OCI-LY7 (cell line): ENCODE measurements at regions not wholly inside any gene's neighbourhood (a gene's known extent, or its start where the extent isn't known, plus 50 kb on each side); places are given as distances from the start of the nearest gene placed in this dataset.

Experiments used
- BruUV-seq: library from RNA; stranded (reverse); fragments of 400-500 nt; replicated peaks from 2 replicates; lab custom pipeline; 2021; lab: Mats Ljungman, UMichigan
- CTCF ChIA-PET: fragments of 300-600 bp; sonication (Branson Sonifier 250); formaldehyde crosslinking; loops from one replicate; lab custom pipeline; 2022; ENCODE audit warnings: antibody characterized with exemption; ENCODE audit not compliant: unreplicated experiment; lab: Charles Lee
- POLR2A ChIA-PET: fragments of 300-600 bp; sonication (Branson Sonifier 250); formaldehyde crosslinking; loops from one replicate; lab custom pipeline; 2022; ENCODE audit warnings: antibody characterized with exemption; lab: Charles Lee
- DNase-seq: peaks from one replicate; pipeline ENCODE4 v3.0.0-alpha.2; 2015; ENCODE audit warnings: low spot score
- H2AFZ ChIP-seq: fragments of 200-600 bp; sonication (generic), shearing (Covaris generic); 2 replicates; pipeline ENCODE4 v1.6.1; 2014; ENCODE audit warnings: mild to moderate bottlenecking, antibody characterized with exemption, low read length, moderate library complexity
- H3K27ac ChIP-seq: fragments of 200-600 bp; sonication (generic); 2 replicates; pipeline ENCODE4 v1.5.1; 2014; ENCODE audit warnings: mixed run types, low read depth, mild to moderate bottlenecking, moderate library complexity, low read length, inconsistent platforms; ENCODE audit not compliant: poor library complexity, severe bottlenecking
- H3K36me3 ChIP-seq: fragments of 200-600 bp; sonication (generic); 2 replicates; pipeline ENCODE4 v1.6.1; 2014; ENCODE audit warnings: mild to moderate bottlenecking, antibody characterized with exemption, low read length, moderate library complexity, mixed read lengths; ENCODE audit not compliant: insufficient read depth
- H3K4me1 ChIP-seq: fragments of 200-600 bp; sonication (generic); 2 replicates; pipeline ENCODE4 v1.5.1; 2014; ENCODE audit warnings: mild to moderate bottlenecking, low read length; ENCODE audit not compliant: insufficient read depth, poor library complexity, severe bottlenecking
- H3K4me2 ChIP-seq: fragments of 200-600 bp; sonication (generic); 2 replicates; pipeline ENCODE4 v1.6.1; 2014; ENCODE audit warnings: mild to moderate bottlenecking, low read length
- H3K4me3 ChIP-seq: fragments of 200-600 bp; sonication (generic); 2 replicates; pipeline ENCODE4 v1.5.1; 2014; ENCODE audit warnings: mild to moderate bottlenecking, low read depth, low read length; ENCODE audit not compliant: poor library complexity, severe bottlenecking
- H3K79me2 ChIP-seq: fragments of 200-600 bp; sonication (generic); 2 replicates; pipeline ENCODE4 v1.6.1; 2016; ENCODE audit warnings: low read depth, mild to moderate bottlenecking, low read length, moderate library complexity, mixed read lengths; ENCODE audit not compliant: insufficient read depth
- H3K9me2 ChIP-seq: fragments of 200-600 bp; sonication (generic); 2 replicates; pipeline ENCODE4 v1.6.1; 2016; ENCODE audit warnings: mild to moderate bottlenecking, low read length, mixed read lengths; ENCODE audit not compliant: insufficient read depth
- H3K9me3 ChIP-seq: fragments of 200-600 bp; sonication (generic); 2 replicates; pipeline ENCODE4 v1.6.1; 2014; ENCODE audit warnings: mild to moderate bottlenecking, mixed run types, low read length, mixed read lengths
- H4K20me1 ChIP-seq: fragments of 200-600 bp; sonication (generic); 2 replicates; pipeline ENCODE4 v1.6.1; 2014; ENCODE audit warnings: mild to moderate bottlenecking, antibody characterized with exemption, low read length, moderate library complexity, mixed read lengths; ENCODE audit not compliant: insufficient read depth
- CTCF ChIP-seq: fragments of 200-600 bp; sonication (generic); conservative IDR thresholded peaks from 2 replicates; pipeline ENCODE4 v1.5.1; 2014; ENCODE audit warnings: mild to moderate bottlenecking, antibody characterized with exemption, low read length, moderate library complexity, mixed read lengths
- EZH2phosphoT487 ChIP-seq: fragments of 200-600 bp; sonication (generic); IDR thresholded peaks from 2 replicates; pipeline ENCODE4 v1.6.1; 2018; ENCODE audit warnings: low read depth, borderline replicate concordance, mild to moderate bottlenecking, mixed run types, antibody characterized with exemption, low read length, moderate library complexity, mixed read lengths
- intact Hi-C: fragments of 100-400 bp; cut with micrococcal nuclease; formaldehyde crosslinking; loops from one replicate; pipeline ENCODE4 v1.10.0; 2022; ENCODE audit not compliant: unreplicated experiment

GRCh38 chr2:22829791-22830190, 555.2 kb upstream of the KLHL29 start:
- DNase-seq = no peak
- CTCF ChIA-PET = no interaction called here

GRCh38 chr2:22832196-22832595, 552.8 kb upstream of the KLHL29 start:
- no peaks in the 10 kb centered on the region for H3K9me2 ChIP-seq
- no peak for DNase-seq
- no peaks in the 10 kb centered on the region for H3K4me1 ChIP-seq
- BruUV-seq = no TSS peak
- no peak overlapping the region for H3K27ac ChIP-seq
- intact Hi-C loops = no loop called here
- H3K4me2 ChIP-seq = no peak overlapping the region
- H3K79me2 ChIP-seq = no peaks in the 10 kb centered on the region
- ChIA-PET POLR2A (no interaction called here), CTCF (no interaction called here)
- no peak overlapping the region for H3K4me3 ChIP-seq
- no peak overlapping the region for H2AFZ ChIP-seq
- no peaks in the 10 kb centered on the region for H3K36me3 ChIP-seq
- no peaks in the 10 kb centered on the region for H4K20me1 ChIP-seq
- no peaks in the 10 kb centered on the region for H3K9me3 ChIP-seq
- TF ChIP-seq CTCF (no peak), EZH2phosphoT487 (no peak)

More at GRCh38 chr2:22829791-22830190, 555.2 kb upstream of the KLHL29 start:
- no TSS peak for BruUV-seq
- H3K4me3 ChIP-seq = no peak overlapping the region
- H3K9me3 ChIP-seq = no peaks in the 10 kb centered on the region
- no peak overlapping the region for H2AFZ ChIP-seq
- no peaks in the 10 kb centered on the region for H3K9me2 ChIP-seq
- no peak overlapping the region for H3K27ac ChIP-seq
- H3K4me1 ChIP-seq = no peaks in the 10 kb centered on the region
- intact Hi-C loops = no loop called here
- TF ChIP-seq EZH2phosphoT487 = no peak
- no peak for TF ChIP-seq CTCF
- H3K36me3 ChIP-seq = no peaks in the 10 kb centered on the region
- H3K4me2 ChIP-seq = no peak overlapping the region
- no peaks in the 10 kb centered on the region for H4K20me1 ChIP-seq
- no peaks in the 10 kb centered on the region for H3K79me2 ChIP-seq
- POLR2A ChIA-PET = interaction anchor here (0.6 kb wide), 1 partner anchor 11 kb away, joined by 4 read pairs; no protein-coding TSS in a partner anchor

- no TSS peak for BruUV-seq
- Histone ChIP-seq H3K9me2 (no peaks in the 10 kb centered on the region), H3K36me3 (no peaks in the 10 kb centered on the region), H3K79me2 (no peaks in the 10 kb centered on the region), H3K27ac (no peak overlapping the region), H3K4me1 (no peaks in the 10 kb centered on the region), H3K4me3 (no peak overlapping the region), H3K4me2 (no peak overlapping the region), H4K20me1 (no peaks in the 10 kb centered on the region), H3K9me3 (no peaks in the 10 kb centered on the region), H2AFZ (no peak overlapping the region)
- intact Hi-C loops = no loop called here
- no peak for DNase-seq
- TF ChIP-seq CTCF (no peak), EZH2phosphoT487 (no peak)
- ChIA-PET CTCF (no interaction called here), POLR2A (interaction anchor here (0.7 kb wide), 1 partner anchor 503 kb away, joined by 4 read pairs; no protein-coding TSS in a partner anchor)
Measured at GRCh38 chr2:22838461-22838860, 546.5 kb upstream of the KLHL29 start.
